Psoas muscle (tissue), 7 donors: ENCODE measurements at regions not wholly inside any gene's neighbourhood (a gene's known extent, or its start where the extent isn't known, plus 50 kb on each side); places are given as distances from the start of the nearest gene placed in this dataset.

ENCODE experiments used
- ATAC-seq, 4 donors: fragments of 200-7000 bp; cut with Tn5 transposase; one replicate each; pipeline ENCODE4 v1.9.1; 2020; ENCODE audit warnings: moderate library complexity in 3 of 4, mild to moderate bottlenecking in 2 of 4
- DNase-seq, 2 donors: peaks; one replicate each; pipeline ENCODE4 v3.0.0-alpha.2; 2020
- H3K27ac ChIP-seq: fragments of 200-600 bp; one replicate; pipeline ENCODE4 v1.8.0; 2022
- H3K27me3 ChIP-seq, 3 donors: fragments of 200-600 bp in 1 of 3; one replicate each; pipeline versions ENCODE4 v1.6.1 to v1.8.0; 2013 to 2022; ENCODE audit warnings: low read length in 2 of 3, mild to moderate bottlenecking in 2 of 3, moderate library complexity in 1 of 3; ENCODE audit not compliant: insufficient read depth in 3 of 3
- H3K36me3 ChIP-seq, 2 donors: fragments of 200-600 bp in 1 of 2; one replicate each; pipeline versions ENCODE4 v1.6.1 to v1.8.0; 2013 to 2022; ENCODE audit warnings: low read depth in 1 of 2, mild to moderate bottlenecking in 1 of 2, moderate library complexity in 1 of 2; ENCODE audit not compliant: insufficient read depth in 1 of 2
- H3K4me1 ChIP-seq: fragments of 200-600 bp; one replicate; pipeline ENCODE4 v1.8.0; 2022
- H3K4me3 ChIP-seq: fragments of 200-600 bp; one replicate; pipeline ENCODE4 v1.8.0; 2022; ENCODE audit warnings: mild to moderate bottlenecking
- H3K9me3 ChIP-seq: fragments of 200-600 bp; one replicate; pipeline ENCODE4 v1.8.0; 2022
- whole genome bisulfite sequencing, 3 donors: extraction: QIAGEN DNeasy Blood & Tissue Kit; methylation state at CpG; one replicate each; pipeline versions ENCODE4 v1.1.6 to v1.1.7; 2013; 5-methylcytosine and 5-hydroxymethylcytosine counted together
- intact Hi-C, 2 donors: fragments of 100-400 bp; cut with DNase I; formaldehyde crosslinking; loops; one replicate each; pipeline versions ENCODE4 v1.11.0 to v1.14.2; 2022
- TF ChIP-seq, protein P1 (sequence below): fragments of 200-600 bp; IDR thresholded peaks from one replicate; pipeline ENCODE4 v1.8.0; 2022; ENCODE audit warnings: antibody characterized with exemption
- donor health status: healthy with polysubstance abuse.
- donor health status: DM: no; HTN: no; CAD: no; lungs with moderate emphysema.
- donor health status: Bipolar disorder and iron deficiency.
- donor health status: healthy.
- donor health status: DM: yes; HTN: yes; CAD: no.
- donor health status: DM: no; HTN: no; CAD: no.
- donor health status: DM: yes; HTN: yes; CAD: no.

DNA sequence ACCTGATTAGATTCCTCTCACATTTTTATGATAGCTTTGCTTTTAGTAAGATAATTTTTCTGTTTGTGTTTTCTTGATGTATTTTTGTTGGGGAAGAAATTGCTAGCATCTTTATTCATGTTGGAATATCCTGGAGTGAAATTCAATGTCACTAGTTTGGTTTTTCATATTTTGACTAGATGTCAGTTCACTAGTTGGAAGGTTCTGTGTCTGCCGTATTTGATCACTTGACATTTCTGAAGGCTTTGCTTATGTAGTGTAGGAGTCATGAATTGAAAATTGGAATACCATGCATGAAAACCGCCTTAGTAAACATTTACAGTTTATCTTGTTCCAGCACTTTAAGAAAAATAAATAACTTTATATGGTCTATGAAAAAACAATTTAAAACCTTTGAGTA lies 348.4 kb downstream of the AASDHPPT start:
- Histone ChIP-seq H3K4me1 (no peaks in the 10 kb centered on the region), H3K4me3 (no peak overlapping the region), H3K9me3 (no peaks in the 10 kb centered on the region), H3K27me3 (no peaks in the 10 kb centered on the region), H3K36me3 (no peaks in the 10 kb centered on the region), H3K27ac (no peak overlapping the region)
- no peak for ATAC-seq
- TF ChIP-seq, protein P1, sequence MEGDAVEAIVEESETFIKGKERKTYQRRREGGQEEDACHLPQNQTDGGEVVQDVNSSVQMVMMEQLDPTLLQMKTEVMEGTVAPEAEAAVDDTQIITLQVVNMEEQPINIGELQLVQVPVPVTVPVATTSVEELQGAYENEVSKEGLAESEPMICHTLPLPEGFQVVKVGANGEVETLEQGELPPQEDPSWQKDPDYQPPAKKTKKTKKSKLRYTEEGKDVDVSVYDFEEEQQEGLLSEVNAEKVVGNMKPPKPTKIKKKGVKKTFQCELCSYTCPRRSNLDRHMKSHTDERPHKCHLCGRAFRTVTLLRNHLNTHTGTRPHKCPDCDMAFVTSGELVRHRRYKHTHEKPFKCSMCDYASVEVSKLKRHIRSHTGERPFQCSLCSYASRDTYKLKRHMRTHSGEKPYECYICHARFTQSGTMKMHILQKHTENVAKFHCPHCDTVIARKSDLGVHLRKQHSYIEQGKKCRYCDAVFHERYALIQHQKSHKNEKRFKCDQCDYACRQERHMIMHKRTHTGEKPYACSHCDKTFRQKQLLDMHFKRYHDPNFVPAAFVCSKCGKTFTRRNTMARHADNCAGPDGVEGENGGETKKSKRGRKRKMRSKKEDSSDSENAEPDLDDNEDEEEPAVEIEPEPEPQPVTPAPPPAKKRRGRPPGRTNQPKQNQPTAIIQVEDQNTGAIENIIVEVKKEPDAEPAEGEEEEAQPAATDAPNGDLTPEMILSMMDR = no peak
- intact Hi-C loops = no loop called here
- 84 to 92% (median 90%) methylated on average over 2 of the region's 2 CpGs for WGBS, 3 donors
- no peak for DNase-seq

DNA sequence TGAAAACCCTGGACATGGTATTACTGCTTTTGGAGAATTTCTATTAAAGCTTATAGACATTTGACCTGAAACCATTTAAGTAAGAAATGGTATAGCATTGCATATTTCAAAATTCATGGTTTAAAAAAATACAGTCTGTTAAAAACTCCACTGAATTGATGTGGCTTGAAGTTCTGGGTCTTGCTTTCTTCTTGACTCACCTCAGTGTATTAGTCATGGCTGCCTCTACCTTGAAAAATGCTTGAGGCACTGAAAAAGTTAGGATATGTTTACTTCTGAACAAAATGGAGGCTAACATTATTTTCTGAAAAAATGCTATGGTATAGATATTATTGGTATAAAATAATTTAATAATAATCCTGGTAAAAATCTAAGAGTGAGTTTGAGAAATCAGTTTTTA lies 349.2 kb downstream of the AASDHPPT start:
- Histone ChIP-seq H3K36me3 (no peaks in the 10 kb centered on the region), H3K27me3 (no peaks in the 10 kb centered on the region), H3K4me1 (no peaks in the 10 kb centered on the region), H3K4me3 (no peak overlapping the region), H3K27ac (no peak overlapping the region), H3K9me3 (no peaks in the 10 kb centered on the region)
- TF ChIP-seq, protein P1 = no peak
- DNase-seq = no peak
- ATAC-seq = no peak
- intact Hi-C loops = no loop called here

DNA sequence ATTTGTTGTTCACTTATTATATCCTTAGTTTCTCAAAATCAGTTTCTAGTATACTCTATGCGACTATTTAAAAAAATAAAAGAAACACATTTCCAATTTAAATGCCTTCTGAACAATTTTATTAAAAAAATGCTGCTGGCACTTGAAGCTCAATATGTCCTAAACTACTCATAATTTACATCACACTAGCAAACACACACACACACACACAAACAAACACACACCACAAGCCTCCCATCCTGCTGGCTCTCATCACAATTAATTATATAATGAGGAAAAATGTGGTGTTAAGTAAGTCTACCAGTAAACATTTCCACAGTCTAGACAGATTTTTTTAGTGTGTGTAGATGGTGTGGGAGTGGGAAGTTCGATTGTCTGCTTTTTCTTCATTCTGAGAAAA lies 350.3 kb downstream of the AASDHPPT start:
- no peak overlapping the region for H3K27ac ChIP-seq
- ATAC-seq (no peak), DNase-seq (no peak)
- no peak overlapping the region for H3K4me3 ChIP-seq
- H3K27me3 ChIP-seq = no peaks in the 10 kb centered on the region
- 83 to 90% (median 83%) methylated on average over 2 of the region's 2 CpGs for WGBS, 3 donors
- H3K4me1 ChIP-seq = no peaks in the 10 kb centered on the region
- H3K9me3 ChIP-seq = no peaks in the 10 kb centered on the region
- TF ChIP-seq, protein P1 = no peak
- intact Hi-C loops = no loop called here
- no peaks in the 10 kb centered on the region for H3K36me3 ChIP-seq

DNA sequence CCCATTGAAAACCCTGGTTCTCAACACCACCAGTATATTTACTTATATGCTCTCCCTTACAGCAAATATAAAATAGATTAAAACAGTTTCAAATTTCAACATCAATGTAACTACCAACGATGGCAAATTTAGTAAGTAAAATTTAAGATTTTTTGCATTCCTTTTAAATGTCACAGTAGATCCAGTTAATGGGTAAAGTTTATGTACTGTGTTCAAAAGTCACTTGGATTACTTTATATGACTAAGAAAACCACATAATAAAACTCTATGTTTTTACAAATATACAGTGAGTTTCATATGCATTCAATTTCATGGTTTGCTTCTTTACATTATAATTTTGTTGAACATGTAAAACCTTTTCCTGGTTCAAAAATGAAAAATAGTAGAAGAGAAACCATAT lies 364.6 kb downstream of the AASDHPPT start:
- ATAC-seq = no peak
- WGBS, 3 donors = 26 to 38% (median 33%) methylated on average over 1 of the region's 1 CpG
- Histone ChIP-seq H3K4me3 (no peak overlapping the region), H3K27me3 (no peaks in the 10 kb centered on the region), H3K27ac (no peak overlapping the region), H3K4me1 (no peaks in the 10 kb centered on the region), H3K9me3 (no peaks in the 10 kb centered on the region), H3K36me3 (no peaks in the 10 kb centered on the region)
- intact Hi-C loops = no loop called here
- no peak for DNase-seq
- TF ChIP-seq, protein P1 = no peak

DNA sequence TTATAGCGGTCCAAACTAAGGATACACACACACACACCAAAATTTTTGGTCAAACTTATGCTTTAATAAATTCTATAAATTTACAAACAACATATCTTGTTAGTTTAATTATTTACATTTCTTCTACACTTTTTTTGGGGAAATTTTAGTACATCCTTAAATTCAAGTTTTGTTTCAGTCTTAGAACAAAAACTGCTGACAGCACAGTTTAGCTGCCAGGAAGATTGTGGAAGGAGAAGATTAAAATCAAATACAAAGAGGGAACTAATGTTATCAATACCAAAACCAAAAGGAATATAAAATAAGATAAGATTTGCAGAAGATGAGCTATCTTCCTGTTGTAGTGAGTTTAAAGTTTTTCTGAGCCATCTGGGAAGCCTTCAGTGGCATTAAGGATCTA lies 368.8 kb downstream of the AASDHPPT start:
- intact Hi-C loops = no loop called here
- Histone ChIP-seq H3K4me1 (no peaks in the 10 kb centered on the region), H3K27me3 (no peaks in the 10 kb centered on the region), H3K4me3 (no peak overlapping the region), H3K9me3 (no peaks in the 10 kb centered on the region), H3K27ac (no peak overlapping the region), H3K36me3 (no peaks in the 10 kb centered on the region)
- TF ChIP-seq, protein P1 = no peak
- no peak for DNase-seq
- ATAC-seq = no peak
- WGBS, 3 donors = 91 to 96% (median 94%) methylated on average over 1 of the region's 1 CpG
